IMR-90 (cell line): ENCODE measurements at regions not wholly inside any gene's neighbourhood (a gene's known extent, or its start where the extent isn't known, plus 50 kb on each side); places are given as distances from the start of the nearest gene placed in this dataset.

Experiments
- ATAC-seq: fragments of 200-7000 bp; cut with Tn5 transposase; 2 replicates; pipeline ENCODE4 v1.9.1; 2020; ENCODE audit warnings: low read depth, mild to moderate bottlenecking, moderate library complexity
- BruUV-seq: library from RNA; stranded (reverse); fragments of 400-500 nt; replicated peaks from 2 replicates; lab custom pipeline; 2021; lab: Mats Ljungman, UMichigan
- CTCF ChIA-PET: fragments of 300-600 bp; formaldehyde crosslinking; extraction: SDS; loops from one replicate; lab custom pipeline; 2021; ENCODE audit warnings: antibody characterized with exemption; lab: Yijun Ruan, JAX
- POLR2A ChIA-PET: fragments of 300-600 bp; sonication (Branson Sonifier 250); formaldehyde crosslinking; loops from one replicate; lab custom pipeline; 2022; ENCODE audit warnings: antibody characterized with exemption; ENCODE audit not compliant: unreplicated experiment; lab: Charles Lee
- DNase-seq: peaks from one replicate; pipeline ENCODE4 v3.0.0; 2013
- H2AFZ ChIP-seq: replicated peaks from 2 replicates; pipeline ENCODE3; 2013; ENCODE audit warnings: low read length, mild to moderate bottlenecking; ENCODE audit not compliant: poor library complexity
- H2AK5ac ChIP-seq: 2 replicates; pipeline ENCODE4 v1.6.1; 2013; ENCODE audit warnings: low read depth, low read length, inconsistent platforms
- H2AK9ac ChIP-seq: replicated peaks from 2 replicates; pipeline ENCODE3; 2013; ENCODE audit warnings: mild to moderate bottlenecking, low read depth, low read length, moderate library complexity; ENCODE audit not compliant: poor library complexity
- H2BK120ac ChIP-seq: 2 replicates; pipeline ENCODE4 v1.6.1; 2013; ENCODE audit warnings: low read depth, low read length, inconsistent platforms
- H2BK15ac ChIP-seq: 3 replicates; pipeline ENCODE4 v1.6.1; 2013; ENCODE audit warnings: low read depth, low read length, inconsistent platforms
- H2BK20ac ChIP-seq: 2 replicates; pipeline ENCODE4 v1.6.1; 2013; ENCODE audit warnings: low read depth, mild to moderate bottlenecking, inconsistent platforms, low read length, moderate library complexity
- H2BK5ac ChIP-seq: 2 replicates; pipeline ENCODE4 v1.6.1; 2013; ENCODE audit warnings: mild to moderate bottlenecking, low read depth, low read length, inconsistent platforms; ENCODE audit not compliant: poor library complexity, severe bottlenecking
- H3K14ac ChIP-seq: replicated peaks from 2 replicates; pipeline ENCODE4 v1.6.1; 2013; ENCODE audit warnings: low read depth, low read length, inconsistent platforms
- H3K18ac ChIP-seq: 2 replicates; pipeline ENCODE4 v1.6.1; 2013; ENCODE audit warnings: low read depth, low read length, control low read depth
- H3K23ac ChIP-seq: 2 replicates; pipeline ENCODE4 v1.6.1; 2013; ENCODE audit warnings: low read depth, low read length, inconsistent platforms
- H3K27ac ChIP-seq: 2 replicates; pipeline ENCODE4 v1.5.1; 2013; ENCODE audit warnings: mild to moderate bottlenecking, control low read depth, low read length; ENCODE audit not compliant: insufficient read depth
- H3K27me3 ChIP-seq: 2 replicates; pipeline ENCODE4 v1.6.1; 2013; ENCODE audit warnings: low read length; ENCODE audit not compliant: control insufficient read depth, insufficient read depth
- H3K36me3 ChIP-seq: 2 replicates; pipeline ENCODE4 v1.6.1; 2013; ENCODE audit warnings: low read length, mixed read lengths; ENCODE audit not compliant: control insufficient read depth, insufficient read depth
- H3K4ac ChIP-seq: 2 replicates; pipeline ENCODE4 v1.6.1; 2013; ENCODE audit warnings: low read depth, low read length, inconsistent platforms
- H3K4me1 ChIP-seq: 2 replicates; pipeline ENCODE4 v1.6.1; 2013; ENCODE audit warnings: low read length, mixed read lengths; ENCODE audit not compliant: control insufficient read depth, insufficient read depth
- H3K4me2 ChIP-seq: 2 replicates; pipeline ENCODE4 v1.6.1; 2013; ENCODE audit warnings: low read depth, mild to moderate bottlenecking, control low read depth, low read length, moderate library complexity
- H3K4me3 ChIP-seq: 2 replicates; pipeline ENCODE4 v1.5.1; 2013; ENCODE audit warnings: low read depth, mild to moderate bottlenecking, control low read depth, low read length, moderate library complexity; ENCODE audit not compliant: insufficient read depth
- H3K56ac ChIP-seq: 2 replicates; pipeline ENCODE4 v1.6.1; 2013; ENCODE audit warnings: low read length, inconsistent platforms; ENCODE audit not compliant: insufficient read depth; ENCODE audit errors: extremely low read depth
- H3K79me1 ChIP-seq, 2 experiments: 2 replicates each; pipeline ENCODE4 v1.6.1; 2013; ENCODE audit warnings: low read length in 2 of 2, inconsistent platforms in 1 of 2, low read depth in 1 of 2
- H3K9ac ChIP-seq: 2 replicates; pipeline ENCODE4 v1.6.1; 2013; ENCODE audit warnings: low read depth, low read length, control low read depth
- H3K9me1 ChIP-seq: 2 replicates; pipeline ENCODE4 v1.6.1; 2013; ENCODE audit warnings: low read length, inconsistent platforms; ENCODE audit not compliant: insufficient read depth
- H3K9me3 ChIP-seq: 2 replicates; pipeline ENCODE4 v1.6.1; 2013; ENCODE audit warnings: low read length; ENCODE audit not compliant: control insufficient read depth, insufficient read depth
- H4K20me1 ChIP-seq: 2 replicates; pipeline ENCODE4 v1.6.1; 2013; ENCODE audit warnings: low read length, inconsistent platforms; ENCODE audit not compliant: insufficient read depth
- H4K5ac ChIP-seq: 2 replicates; pipeline ENCODE4 v1.6.1; 2013; ENCODE audit warnings: mild to moderate bottlenecking, low read depth, low read length, control low read depth
- H4K8ac ChIP-seq, 2 experiments: 2 replicates each; pipeline ENCODE4 v1.6.1; 2013; ENCODE audit warnings: low read depth in 2 of 2, low read length in 2 of 2, control low read depth in 1 of 2, inconsistent platforms in 1 of 2
- H4K91ac ChIP-seq: 2 replicates; pipeline ENCODE4 v1.6.1; 2013; ENCODE audit warnings: low read depth, low read length, inconsistent platforms; ENCODE audit not compliant: insufficient read depth
- BHLHE40 ChIP-seq: fragments of 150-350 bp; IDR thresholded peaks from 2 replicates; pipeline ENCODE4 v1.6.1; 2016; ENCODE audit warnings: mild to moderate bottlenecking, low read depth, low read length
- CEBPB ChIP-seq: IDR thresholded peaks from 2 replicates; pipeline ENCODE4 v1.6.1; 2012; ENCODE audit warnings: low read depth, low read length, improper control_type of control experiment
- CHD1 ChIP-seq: IDR thresholded peaks from 2 replicates; pipeline ENCODE4 v1.6.1; 2012; ENCODE audit warnings: low read depth, low read length, improper control_type of control experiment
- MAZ ChIP-seq: IDR thresholded peaks from 2 replicates; pipeline ENCODE4 v1.6.1; 2012; ENCODE audit warnings: low read depth, mild to moderate bottlenecking, low read length, improper control_type of control experiment, moderate library complexity, borderline replicate concordance
- NFE2L2 ChIP-seq: fragments of 150-350 bp; IDR thresholded peaks from 2 replicates; pipeline ENCODE4 v1.6.1; 2016; ENCODE audit warnings: low read depth, mild to moderate bottlenecking, low read length
- RFX5 ChIP-seq: IDR thresholded peaks from 2 replicates; pipeline ENCODE4 v1.8.0; 2012; ENCODE audit warnings: low read depth, mild to moderate bottlenecking, low read length, moderate library complexity
- SMC3 ChIP-seq: fragments of 150-350 bp; IDR thresholded peaks from 2 replicates; pipeline ENCODE4 v1.6.1; 2016; ENCODE audit warnings: low read depth, mild to moderate bottlenecking, antibody characterized with exemption, low read length, moderate library complexity
- dilution Hi-C: fragments of 300-500 bp; cut with HindIII; formaldehyde crosslinking; loops from one replicate; pipeline ENCODE4 v1.14.3; 2018; ENCODE audit warnings: low sequenced_read_pairs; ENCODE audit not compliant: unreplicated experiment
- in situ Hi-C: fragments of 300-500 bp; cut with MboI; formaldehyde crosslinking; loops from 3 replicates; pipeline ENCODE4 v1.14.3; 2019; ENCODE audit warnings: low sequenced_read_pairs, inconsistent platforms, mixed read lengths
- intact Hi-C: fragments of 100-400 bp; cut with micrococcal nuclease; formaldehyde crosslinking; loops from 2 replicates; pipeline ENCODE4 v1.10.0; 2022
- TF ChIP-seq, protein P1 (sequence below): fragments of 150-350 bp; IDR thresholded peaks from 2 replicates; pipeline ENCODE4 v1.6.1; 2017; ENCODE audit warnings: mild to moderate bottlenecking, antibody characterized with exemption, low read length, low read depth

DNA sequence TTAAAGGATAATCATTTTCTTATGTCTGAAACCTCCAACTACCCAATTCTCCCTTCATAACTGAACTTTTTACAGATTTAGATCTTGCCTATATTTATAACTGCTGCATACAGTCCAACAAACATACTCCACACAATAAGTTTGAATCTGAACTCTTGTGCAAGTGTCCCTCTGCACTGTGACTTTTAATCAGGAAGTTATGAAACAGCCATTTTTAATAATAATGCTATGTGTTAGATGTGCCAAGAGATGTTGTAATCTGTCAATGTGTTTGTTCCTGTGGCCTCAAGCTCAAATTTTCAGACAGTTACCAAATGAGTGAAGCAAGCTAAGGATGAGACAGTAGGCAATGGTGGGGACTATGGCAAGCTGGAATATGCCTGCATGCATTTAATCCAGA is 57.6 kb upstream of the MTAP start:
- H2BK5ac ChIP-seq, result no peak overlapping the region
- H3K56ac ChIP-seq, result no peak overlapping the region
- H4K5ac ChIP-seq, result no peak overlapping the region
- POLR2A ChIA-PET, result no interaction called here
- H4K20me1 ChIP-seq, result no peaks in the 10 kb centered on the region
- H2BK20ac ChIP-seq, result no peak overlapping the region
- H3K27ac ChIP-seq, result no peak overlapping the region
- in situ Hi-C loops (no loop called here), dilution Hi-C loops (no loop called here), intact Hi-C loops (no loop called here)
- no TSS peak for BruUV-seq
- TF ChIP-seq RFX5 (no peak), NFE2L2 (no peak), CEBPB (no peak), CHD1 (no peak), SMC3 (no peak), MAZ (no peak), BHLHE40 (no peak)
- TF ChIP-seq, protein P1, sequence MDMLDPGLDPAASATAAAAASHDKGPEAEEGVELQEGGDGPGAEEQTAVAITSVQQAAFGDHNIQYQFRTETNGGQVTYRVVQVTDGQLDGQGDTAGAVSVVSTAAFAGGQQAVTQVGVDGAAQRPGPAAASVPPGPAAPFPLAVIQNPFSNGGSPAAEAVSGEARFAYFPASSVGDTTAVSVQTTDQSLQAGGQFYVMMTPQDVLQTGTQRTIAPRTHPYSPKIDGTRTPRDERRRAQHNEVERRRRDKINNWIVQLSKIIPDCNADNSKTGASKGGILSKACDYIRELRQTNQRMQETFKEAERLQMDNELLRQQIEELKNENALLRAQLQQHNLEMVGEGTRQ, result no peak
- H3K23ac ChIP-seq, result no peak overlapping the region
- H3K4ac ChIP-seq, result no peak overlapping the region
- H3K9ac ChIP-seq, result no peak overlapping the region
- no peak overlapping the region for H4K91ac ChIP-seq
- DNase-seq (peak; percentile 7), ATAC-seq (no peak)
- no peaks in the 10 kb centered on the region for H3K4me1 ChIP-seq
- no peak overlapping the region for H3K14ac ChIP-seq
- H2AFZ ChIP-seq, result no peak overlapping the region
- no peak overlapping the region for H2AK5ac ChIP-seq
- H3K9me1 ChIP-seq, result no peaks in the 10 kb centered on the region
- H2BK120ac ChIP-seq, result no peak overlapping the region
- no peak overlapping the region for H3K4me2 ChIP-seq
- CTCF ChIA-PET, result no interaction called here
- no peak overlapping the region for H3K4me3 ChIP-seq
- no peaks in the 10 kb centered on the region for H3K79me1 ChIP-seq
- no peaks in the 10 kb centered on the region for H3K27me3 ChIP-seq
- H2AK9ac ChIP-seq, result no peak overlapping the region
- no peak overlapping the region for H4K8ac ChIP-seq
- H2BK15ac ChIP-seq, result no peak overlapping the region
- H3K9me3 ChIP-seq, result no peaks in the 10 kb centered on the region
- H3K18ac ChIP-seq, result no peak overlapping the region
- no peaks in the 10 kb centered on the region for H3K36me3 ChIP-seq
